Right lobe of liver (tissue), 4 donors: ENCODE measurements at regions not wholly inside any gene's neighbourhood (a gene's known extent, or its start where the extent isn't known, plus 50 kb on each side); places are given as distances from the start of the nearest gene placed in this dataset.

Experiments used
- POLR2A ChIP-seq: fragments of 450-650 bp; IDR thresholded peaks from one replicate; pipeline ENCODE4 v1.6.1; 2017; ENCODE audit warnings: antibody characterized with exemption, mild to moderate bottlenecking
- TF ChIP-seq, protein P1 (sequence below), 4 donors: fragments of 200-600 bp in 3 of 4; fragments of 450-650 bp in 1 of 4; IDR thresholded peaks; one replicate each; pipeline versions ENCODE4 v1.5.1 to v1.8.0; 2016 to 2022; ENCODE audit warnings: antibody characterized with exemption in 4 of 4, mild to moderate bottlenecking in 2 of 4
- donor health status: DM: no; HTN: no; CAD: no.
- donor health status: DM: no; HTN: no; CAD: no.
- donor health status: DM: no; HTN: yes; CAD: no.

GRCh38 chr3:59440285-59441028, 390.6 kb upstream of the CFAP20DC start:
- TF ChIP-seq, protein P1, sequence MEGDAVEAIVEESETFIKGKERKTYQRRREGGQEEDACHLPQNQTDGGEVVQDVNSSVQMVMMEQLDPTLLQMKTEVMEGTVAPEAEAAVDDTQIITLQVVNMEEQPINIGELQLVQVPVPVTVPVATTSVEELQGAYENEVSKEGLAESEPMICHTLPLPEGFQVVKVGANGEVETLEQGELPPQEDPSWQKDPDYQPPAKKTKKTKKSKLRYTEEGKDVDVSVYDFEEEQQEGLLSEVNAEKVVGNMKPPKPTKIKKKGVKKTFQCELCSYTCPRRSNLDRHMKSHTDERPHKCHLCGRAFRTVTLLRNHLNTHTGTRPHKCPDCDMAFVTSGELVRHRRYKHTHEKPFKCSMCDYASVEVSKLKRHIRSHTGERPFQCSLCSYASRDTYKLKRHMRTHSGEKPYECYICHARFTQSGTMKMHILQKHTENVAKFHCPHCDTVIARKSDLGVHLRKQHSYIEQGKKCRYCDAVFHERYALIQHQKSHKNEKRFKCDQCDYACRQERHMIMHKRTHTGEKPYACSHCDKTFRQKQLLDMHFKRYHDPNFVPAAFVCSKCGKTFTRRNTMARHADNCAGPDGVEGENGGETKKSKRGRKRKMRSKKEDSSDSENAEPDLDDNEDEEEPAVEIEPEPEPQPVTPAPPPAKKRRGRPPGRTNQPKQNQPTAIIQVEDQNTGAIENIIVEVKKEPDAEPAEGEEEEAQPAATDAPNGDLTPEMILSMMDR (IDR thresholded peaks at IDR 0.05): no peak
- no peak for TF ChIP-seq POLR2A
